IMR-90 (cell line): ENCODE measurements at regions not wholly inside any gene's neighbourhood (a gene's known extent, or its start where the extent isn't known, plus 50 kb on each side); places are given as distances from the start of the nearest gene placed in this dataset.

Experiments
- ATAC-seq: fragments of 200-7000 bp; cut with Tn5 transposase; 2 replicates; pipeline ENCODE4 v1.9.1; 2020; ENCODE audit warnings: low read depth, mild to moderate bottlenecking, moderate library complexity
- BruUV-seq: library from RNA; stranded (reverse); fragments of 400-500 nt; replicated peaks from 2 replicates; lab custom pipeline; 2021; lab: Mats Ljungman, UMichigan
- CTCF ChIA-PET: fragments of 300-600 bp; formaldehyde crosslinking; extraction: SDS; loops from one replicate; lab custom pipeline; 2021; ENCODE audit warnings: antibody characterized with exemption; lab: Yijun Ruan, JAX
- POLR2A ChIA-PET: fragments of 300-600 bp; sonication (Branson Sonifier 250); formaldehyde crosslinking; loops from one replicate; lab custom pipeline; 2022; ENCODE audit warnings: antibody characterized with exemption; ENCODE audit not compliant: unreplicated experiment; lab: Charles Lee
- DNase-seq: peaks from one replicate; pipeline ENCODE4 v3.0.0; 2013
- H2AFZ ChIP-seq: replicated peaks from 2 replicates; pipeline ENCODE3; 2013; ENCODE audit warnings: low read length, mild to moderate bottlenecking; ENCODE audit not compliant: poor library complexity
- H2AK5ac ChIP-seq: 2 replicates; pipeline ENCODE4 v1.6.1; 2013; ENCODE audit warnings: low read depth, low read length, inconsistent platforms
- H2AK9ac ChIP-seq: replicated peaks from 2 replicates; pipeline ENCODE3; 2013; ENCODE audit warnings: mild to moderate bottlenecking, low read depth, low read length, moderate library complexity; ENCODE audit not compliant: poor library complexity
- H2BK120ac ChIP-seq: 2 replicates; pipeline ENCODE4 v1.6.1; 2013; ENCODE audit warnings: low read depth, low read length, inconsistent platforms
- H2BK15ac ChIP-seq: 3 replicates; pipeline ENCODE4 v1.6.1; 2013; ENCODE audit warnings: low read depth, low read length, inconsistent platforms
- H2BK20ac ChIP-seq: 2 replicates; pipeline ENCODE4 v1.6.1; 2013; ENCODE audit warnings: low read depth, mild to moderate bottlenecking, inconsistent platforms, low read length, moderate library complexity
- H2BK5ac ChIP-seq: 2 replicates; pipeline ENCODE4 v1.6.1; 2013; ENCODE audit warnings: mild to moderate bottlenecking, low read depth, low read length, inconsistent platforms; ENCODE audit not compliant: poor library complexity, severe bottlenecking
- H3K14ac ChIP-seq: replicated peaks from 2 replicates; pipeline ENCODE4 v1.6.1; 2013; ENCODE audit warnings: low read depth, low read length, inconsistent platforms
- H3K18ac ChIP-seq: 2 replicates; pipeline ENCODE4 v1.6.1; 2013; ENCODE audit warnings: low read depth, low read length, control low read depth
- H3K23ac ChIP-seq: 2 replicates; pipeline ENCODE4 v1.6.1; 2013; ENCODE audit warnings: low read depth, low read length, inconsistent platforms
- H3K27ac ChIP-seq: 2 replicates; pipeline ENCODE4 v1.5.1; 2013; ENCODE audit warnings: mild to moderate bottlenecking, control low read depth, low read length; ENCODE audit not compliant: insufficient read depth
- H3K27me3 ChIP-seq: 2 replicates; pipeline ENCODE4 v1.6.1; 2013; ENCODE audit warnings: low read length; ENCODE audit not compliant: control insufficient read depth, insufficient read depth
- H3K36me3 ChIP-seq: 2 replicates; pipeline ENCODE4 v1.6.1; 2013; ENCODE audit warnings: low read length, mixed read lengths; ENCODE audit not compliant: control insufficient read depth, insufficient read depth
- H3K4ac ChIP-seq: 2 replicates; pipeline ENCODE4 v1.6.1; 2013; ENCODE audit warnings: low read depth, low read length, inconsistent platforms
- H3K4me1 ChIP-seq: 2 replicates; pipeline ENCODE4 v1.6.1; 2013; ENCODE audit warnings: low read length, mixed read lengths; ENCODE audit not compliant: control insufficient read depth, insufficient read depth
- H3K4me2 ChIP-seq: 2 replicates; pipeline ENCODE4 v1.6.1; 2013; ENCODE audit warnings: low read depth, mild to moderate bottlenecking, control low read depth, low read length, moderate library complexity
- H3K4me3 ChIP-seq: 2 replicates; pipeline ENCODE4 v1.5.1; 2013; ENCODE audit warnings: low read depth, mild to moderate bottlenecking, control low read depth, low read length, moderate library complexity; ENCODE audit not compliant: insufficient read depth
- H3K56ac ChIP-seq: 2 replicates; pipeline ENCODE4 v1.6.1; 2013; ENCODE audit warnings: low read length, inconsistent platforms; ENCODE audit not compliant: insufficient read depth; ENCODE audit errors: extremely low read depth
- H3K79me1 ChIP-seq, 2 experiments: 2 replicates each; pipeline ENCODE4 v1.6.1; 2013; ENCODE audit warnings: low read length in 2 of 2, inconsistent platforms in 1 of 2, low read depth in 1 of 2
- H3K9ac ChIP-seq: 2 replicates; pipeline ENCODE4 v1.6.1; 2013; ENCODE audit warnings: low read depth, low read length, control low read depth
- H3K9me1 ChIP-seq: 2 replicates; pipeline ENCODE4 v1.6.1; 2013; ENCODE audit warnings: low read length, inconsistent platforms; ENCODE audit not compliant: insufficient read depth
- H3K9me3 ChIP-seq: 2 replicates; pipeline ENCODE4 v1.6.1; 2013; ENCODE audit warnings: low read length; ENCODE audit not compliant: control insufficient read depth, insufficient read depth
- H4K20me1 ChIP-seq: 2 replicates; pipeline ENCODE4 v1.6.1; 2013; ENCODE audit warnings: low read length, inconsistent platforms; ENCODE audit not compliant: insufficient read depth
- H4K5ac ChIP-seq: 2 replicates; pipeline ENCODE4 v1.6.1; 2013; ENCODE audit warnings: mild to moderate bottlenecking, low read depth, low read length, control low read depth
- H4K8ac ChIP-seq, 2 experiments: 2 replicates each; pipeline ENCODE4 v1.6.1; 2013; ENCODE audit warnings: low read depth in 2 of 2, low read length in 2 of 2, control low read depth in 1 of 2, inconsistent platforms in 1 of 2
- H4K91ac ChIP-seq: 2 replicates; pipeline ENCODE4 v1.6.1; 2013; ENCODE audit warnings: low read depth, low read length, inconsistent platforms; ENCODE audit not compliant: insufficient read depth
- CHD1 ChIP-seq: IDR thresholded peaks from 2 replicates; pipeline ENCODE4 v1.6.1; 2012; ENCODE audit warnings: low read depth, low read length, improper control_type of control experiment
- FOS ChIP-seq: fragments of 150-350 bp; IDR thresholded peaks from 2 replicates; pipeline ENCODE4 v1.6.1; 2016; ENCODE audit warnings: low read depth, low read length
- MXI1 ChIP-seq: IDR thresholded peaks from 2 replicates; pipeline ENCODE4 v1.6.1; 2012; ENCODE audit warnings: low read depth, mild to moderate bottlenecking, low read length, moderate library complexity, borderline replicate concordance
- NFE2L2 ChIP-seq: fragments of 150-350 bp; IDR thresholded peaks from 2 replicates; pipeline ENCODE4 v1.6.1; 2016; ENCODE audit warnings: low read depth, mild to moderate bottlenecking, low read length
- RCOR1 ChIP-seq: IDR thresholded peaks from 2 replicates; pipeline ENCODE4 v1.6.1; 2012; ENCODE audit warnings: mild to moderate bottlenecking, low read length, improper control_type of control experiment; ENCODE audit not compliant: insufficient replicate concordance
- SMC3 ChIP-seq: fragments of 150-350 bp; IDR thresholded peaks from 2 replicates; pipeline ENCODE4 v1.6.1; 2016; ENCODE audit warnings: low read depth, mild to moderate bottlenecking, antibody characterized with exemption, low read length, moderate library complexity
- dilution Hi-C: fragments of 300-500 bp; cut with HindIII; formaldehyde crosslinking; loops from one replicate; pipeline ENCODE4 v1.14.3; 2018; ENCODE audit warnings: low sequenced_read_pairs; ENCODE audit not compliant: unreplicated experiment
- in situ Hi-C: fragments of 300-500 bp; cut with MboI; formaldehyde crosslinking; loops from 3 replicates; pipeline ENCODE4 v1.14.3; 2019; ENCODE audit warnings: low sequenced_read_pairs, inconsistent platforms, mixed read lengths
- intact Hi-C: fragments of 100-400 bp; cut with micrococcal nuclease; formaldehyde crosslinking; loops from 2 replicates; pipeline ENCODE4 v1.10.0; 2022

DNA sequence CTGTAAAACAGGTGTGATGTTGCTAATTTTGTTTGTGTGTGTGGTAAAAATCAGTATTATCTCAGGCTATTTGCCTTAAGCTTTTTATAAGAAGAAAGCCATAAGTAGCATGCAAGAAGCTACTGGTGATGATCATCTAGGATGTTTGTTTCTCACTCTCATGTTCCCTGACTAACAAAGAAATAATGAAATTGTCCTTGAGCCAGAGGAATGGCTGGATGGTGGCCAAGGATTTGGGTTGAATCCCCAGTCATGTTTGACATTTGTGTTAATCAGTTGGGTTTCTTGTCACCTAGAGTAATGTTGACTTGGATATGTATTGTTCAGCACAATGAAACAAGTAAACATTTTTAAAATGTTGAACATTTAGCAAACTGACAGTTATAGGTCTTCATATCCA is 496.8 kb upstream of the ZEB2 start:
- no peak overlapping the region for H3K23ac ChIP-seq
- no peak overlapping the region for H3K14ac ChIP-seq
- H3K27me3 ChIP-seq: no peaks in the 10 kb centered on the region; the same call in 1 of the 2 replicates
- H2AK5ac ChIP-seq: no peak overlapping the region
- no TSS peak for BruUV-seq
- no peaks in the 10 kb centered on the region for H3K36me3 ChIP-seq
- no peak overlapping the region for H2AFZ ChIP-seq
- no peak overlapping the region for H3K18ac ChIP-seq
- no peaks in the 10 kb centered on the region for H3K79me1 ChIP-seq
- no peak overlapping the region for H3K9ac ChIP-seq
- H3K4me1 ChIP-seq: peaks cover 2% of the 10 kb centered on the region
- no peak overlapping the region for H4K5ac ChIP-seq
- dilution Hi-C loops: no loop called here
- no peak for TF ChIP-seq NFE2L2
- no peak for TF ChIP-seq CHD1
- no peak for TF ChIP-seq RCOR1
- no peak for TF ChIP-seq FOS
- no peak for TF ChIP-seq MXI1
- TF ChIP-seq SMC3: no peak
- ChIA-PET CTCF (interaction anchor here (1.1 kb wide), 1 partner anchor 64 kb away, joined by 4 read pairs; no protein-coding TSS in a partner anchor), POLR2A (no interaction called here)
- no peak for DNase-seq
- no peaks in the 10 kb centered on the region for H3K9me1 ChIP-seq
- H3K56ac ChIP-seq: no peak overlapping the region
- no peak overlapping the region for H2BK120ac ChIP-seq
- no peak overlapping the region for H2BK5ac ChIP-seq
- no peak overlapping the region for H2BK20ac ChIP-seq
- H3K4me3 ChIP-seq: no peak overlapping the region
- in situ Hi-C loops: no loop called here
- no peak overlapping the region for H3K27ac ChIP-seq
- H4K8ac ChIP-seq: no peak overlapping the region
- no peak overlapping the region for H3K4me2 ChIP-seq
- no peak overlapping the region for H4K91ac ChIP-seq
- H2BK15ac ChIP-seq: no peak overlapping the region
- no peaks in the 10 kb centered on the region for H3K9me3 ChIP-seq
- no peak overlapping the region for H2AK9ac ChIP-seq
- ATAC-seq: no peak
- intact Hi-C loops: no loop called here
- no peak overlapping the region for H3K4ac ChIP-seq
- H4K20me1 ChIP-seq: no peaks in the 10 kb centered on the region
